NT2/D1 (cell line): ENCODE measurements at regions not wholly inside any gene's neighbourhood (a gene's known extent, or its start where the extent isn't known, plus 50 kb on each side); places are given as distances from the start of the nearest gene placed in this dataset.
"Not testable (repeated sequence)": the region's sequence is repeated elsewhere in the genome, so short reads cannot be mapped to it uniquely, and the experiment has no call there.

Source experiments
- DNase-seq: peaks from one replicate; pipeline ENCODE4 v3.0.0-alpha.2; 2011; ENCODE audit warnings: low read depth, low spot score
- H3K27me3 ChIP-seq: 2 replicates; pipeline ENCODE4 v1.6.0; 2011; ENCODE audit warnings: mild to moderate bottlenecking; ENCODE audit not compliant: insufficient read length, insufficient read depth
- H3K36me3 ChIP-seq: 2 replicates; pipeline ENCODE4 v1.6.1; 2011; ENCODE audit warnings: mild to moderate bottlenecking, low read length, mixed read lengths; ENCODE audit not compliant: insufficient read depth, insufficient read length
- H3K4me1 ChIP-seq: 2 replicates; pipeline ENCODE4 v1.5.1; 2011; ENCODE audit not compliant: insufficient read depth, insufficient read length
- H3K4me3 ChIP-seq: 2 replicates; pipeline ENCODE4 v1.5.1; 2011; ENCODE audit warnings: low read depth; ENCODE audit not compliant: insufficient read length
- H3K9ac ChIP-seq: 2 replicates; pipeline ENCODE4 v1.6.0; 2011; ENCODE audit warnings: low read depth; ENCODE audit not compliant: insufficient read length
- H3K9me3 ChIP-seq: 2 replicates; pipeline ENCODE4 v1.5.1; 2011; ENCODE audit warnings: mild to moderate bottlenecking, low read length; ENCODE audit not compliant: insufficient read depth
- SUZ12 ChIP-seq: IDR thresholded peaks from 2 replicates; pipeline ENCODE4 v1.6.1; 2011; ENCODE audit not compliant: insufficient read length, insufficient read depth; ENCODE audit errors: extremely low read depth
- YY1 ChIP-seq: IDR thresholded peaks from 2 replicates; pipeline ENCODE4 v1.6.1; 2011; ENCODE audit not compliant: insufficient read length, insufficient read depth
- ZNF274 ChIP-seq: IDR thresholded peaks from 2 replicates; pipeline ENCODE4 v1.6.1; 2011; ENCODE audit warnings: mild to moderate bottlenecking, low read depth, low read length

GRCh38 chrX:138128027-138128671 is 562.2 kb downstream of the ZIC3 start:
- TF ChIP-seq YY1: no peak
- no peak for TF ChIP-seq ZNF274
- no peak for TF ChIP-seq SUZ12
- Histone ChIP-seq H3K9ac (no peak overlapping the region), H3K4me3 (no peak overlapping the region), H3K36me3 (no peaks in the 10 kb centered on the region), H3K4me1 (no peaks in the 10 kb centered on the region), H3K27me3 (no peaks in the 10 kb centered on the region), H3K9me3 (no peaks in the 10 kb centered on the region)
- peak; percentile 13 for DNase-seq

GRCh38 chrX:138150709-138151108 is 560.8 kb downstream of the FGF13 start:
- no peaks in the 10 kb centered on the region for H3K27me3 ChIP-seq
- H3K9me3 ChIP-seq: no peaks in the 10 kb centered on the region
- DNase-seq: no peak
- H3K4me1 ChIP-seq: no peaks in the 10 kb centered on the region
- no peak overlapping the region for H3K4me3 ChIP-seq
- H3K9ac ChIP-seq: no peak overlapping the region
- no peak for TF ChIP-seq ZNF274
- no peak for TF ChIP-seq SUZ12
- TF ChIP-seq YY1: no peak
- no peaks in the 10 kb centered on the region for H3K36me3 ChIP-seq

- no peak for DNase-seq
- TF ChIP-seq ZNF274 (no peak), SUZ12 (no peak), YY1 (no peak)
- H3K9me3 ChIP-seq: no peaks in the 10 kb centered on the region
- H3K9ac ChIP-seq: no peak overlapping the region
- no peaks in the 10 kb centered on the region for H3K27me3 ChIP-seq
- no peak overlapping the region for H3K4me3 ChIP-seq
- no peaks in the 10 kb centered on the region for H3K36me3 ChIP-seq
- H3K4me1 ChIP-seq: no peaks in the 10 kb centered on the region
Measured at GRCh38 chrX:138157850-138158249, 553.7 kb downstream of the FGF13 start.

GRCh38 chrX:138191998-138192397 is 519.5 kb downstream of the FGF13 start:
- TF ChIP-seq YY1 (no peak), SUZ12 (no peak), ZNF274 (no peak)
- Histone ChIP-seq H3K9me3 (no peaks in the 10 kb centered on the region), H3K27me3 (no peaks in the 10 kb centered on the region), H3K4me3 (no peak overlapping the region), H3K4me1 (no peaks in the 10 kb centered on the region), H3K9ac (no peak overlapping the region), H3K36me3 (no peaks in the 10 kb centered on the region)
- peak; percentile 23 for DNase-seq

GRCh38 chrX:138229718-138230117 is 481.8 kb downstream of the FGF13 start:
- Histone ChIP-seq H3K4me1 (no peaks in the 10 kb centered on the region), H3K9ac (no peak overlapping the region), H3K36me3 (no peaks in the 10 kb centered on the region), H3K4me3 (no peak overlapping the region), H3K9me3 (no peaks in the 10 kb centered on the region), H3K27me3 (no peaks in the 10 kb centered on the region)
- TF ChIP-seq ZNF274 (no peak), YY1 (no peak), SUZ12 (no peak)
- no peak for DNase-seq

GRCh38 chrX:138240266-138240665 is 471.3 kb downstream of the FGF13 start:
- no peaks in the 10 kb centered on the region for H3K36me3 ChIP-seq
- no peak for DNase-seq
- H3K9ac ChIP-seq: no peak overlapping the region
- no peaks in the 10 kb centered on the region for H3K9me3 ChIP-seq
- no peak for TF ChIP-seq ZNF274
- TF ChIP-seq SUZ12: no peak
- no peak for TF ChIP-seq YY1
- no peaks in the 10 kb centered on the region for H3K27me3 ChIP-seq
- no peaks in the 10 kb centered on the region for H3K4me1 ChIP-seq
- no peak overlapping the region for H3K4me3 ChIP-seq

- no peaks in the 10 kb centered on the region for H3K36me3 ChIP-seq
- no peak for TF ChIP-seq SUZ12
- TF ChIP-seq YY1: no peak
- TF ChIP-seq ZNF274: no peak
- H3K4me1 ChIP-seq: no peaks in the 10 kb centered on the region
- H3K9ac ChIP-seq: no peak overlapping the region
- H3K27me3 ChIP-seq: no peaks in the 10 kb centered on the region
- no peak overlapping the region for H3K4me3 ChIP-seq
- no peaks in the 10 kb centered on the region for H3K9me3 ChIP-seq
- DNase-seq: no peak
Measured at GRCh38 chrX:138254001-138254400, 457.5 kb downstream of the FGF13 start.

GRCh38 chrX:138255373-138255772 is 456.1 kb downstream of the FGF13 start:
- no peak for TF ChIP-seq ZNF274
- TF ChIP-seq SUZ12: no peak
- TF ChIP-seq YY1: no peak

GRCh38 chrX:138264095-138264494 is 447.4 kb downstream of the FGF13 start:
- H3K4me3 ChIP-seq, H3K9ac ChIP-seq, H3K36me3 ChIP-seq, DNase-seq, H3K9me3 ChIP-seq, H3K4me1 ChIP-seq, H3K27me3 ChIP-seq: not testable (repeated sequence)

More at GRCh38 chrX:138255373-138255772, 456.1 kb downstream of the FGF13 start:
- Histone ChIP-seq H3K9ac (no peak overlapping the region), H3K4me1 (no peaks in the 10 kb centered on the region), H3K4me3 (no peak overlapping the region), H3K9me3 (no peaks in the 10 kb centered on the region), H3K36me3 (no peaks in the 10 kb centered on the region), H3K27me3 (no peaks in the 10 kb centered on the region)
- no peak for DNase-seq
